GM23338 (cell line): ENCODE measurements at regions not wholly inside any gene's neighbourhood (a gene's known extent, or its start where the extent isn't known, plus 50 kb on each side); places are given as distances from the start of the nearest gene placed in this dataset.

Experiments
- ATAC-seq: fragments of 200-7000 bp; cut with Tn5 transposase; 3 replicates; pipeline ENCODE4 v1.9.1; 2020
- DNase-seq: peaks from one replicate; pipeline ENCODE4 v3.0.0-alpha.2; 2015; ENCODE audit warnings: low spot score
- H2AFZ ChIP-seq: fragments of 200-600 bp; sonication (generic); 2 replicates; pipeline ENCODE4 v1.8.0; 2016; ENCODE audit warnings: antibody characterized with exemption, mild to moderate bottlenecking, moderate library complexity
- H3F3A ChIP-seq: fragments of 200-600 bp; sonication (generic); replicated peaks from 2 replicates; pipeline ENCODE4 v1.8.0; 2017; ENCODE audit warnings: antibody characterized with exemption, mixed run types, low read depth
- H3K27ac ChIP-seq: fragments of 200-600 bp; sonication (generic); 2 replicates; pipeline ENCODE4 v1.6.1; 2016; ENCODE audit warnings: low read depth
- H3K27me3 ChIP-seq: fragments of 200-600 bp; sonication (generic); 2 replicates; pipeline ENCODE4 v1.8.0; 2016; ENCODE audit warnings: mild to moderate bottlenecking, mixed run types, moderate library complexity; ENCODE audit not compliant: insufficient read depth
- H3K36me3 ChIP-seq: fragments of 200-600 bp; sonication (generic); 2 replicates; pipeline ENCODE4 v1.8.0; 2016; ENCODE audit warnings: mild to moderate bottlenecking; ENCODE audit not compliant: insufficient read depth
- H3K4me1 ChIP-seq: fragments of 200-600 bp; sonication (generic); 2 replicates; pipeline ENCODE4 v1.8.0; 2016; ENCODE audit warnings: mild to moderate bottlenecking, moderate library complexity; ENCODE audit not compliant: insufficient read depth
- H3K4me2 ChIP-seq: fragments of 200-600 bp; sonication (generic); 2 replicates; pipeline ENCODE4 v1.7.1; 2017; ENCODE audit warnings: mixed run types
- H3K4me3 ChIP-seq: fragments of 200-600 bp; sonication (generic); 2 replicates; pipeline ENCODE4 v1.6.1; 2016; ENCODE audit warnings: mixed run types
- H3K79me2 ChIP-seq: fragments of 200-600 bp; sonication (generic); replicated peaks from 2 replicates; pipeline ENCODE4 v1.8.0; 2017; ENCODE audit warnings: mild to moderate bottlenecking; ENCODE audit not compliant: insufficient read depth
- H3K9me2 ChIP-seq: fragments of 200-600 bp; sonication (generic); 2 replicates; pipeline ENCODE4 v1.8.0; 2017; ENCODE audit not compliant: insufficient read depth
- H4K20me1 ChIP-seq: fragments of 200-600 bp; sonication (generic); replicated peaks from 2 replicates; pipeline ENCODE4 v1.8.0; 2017; ENCODE audit warnings: mild to moderate bottlenecking; ENCODE audit not compliant: insufficient read depth
- H3K27ac Mint-ChIP-seq: 2 replicates; pipeline ENCODE4 v1.8.0; 2020; ENCODE audit warnings: inconsistent platforms, mild to moderate bottlenecking, moderate library complexity, mixed read lengths
- H3K27me3 Mint-ChIP-seq: 3 replicates; pipeline ENCODE4 v1.8.0; 2022; ENCODE audit warnings: low read depth, mild to moderate bottlenecking, moderate library complexity, mixed read lengths, inconsistent platforms; ENCODE audit not compliant: insufficient read depth, poor library complexity
- H3K36me3 Mint-ChIP-seq: 3 replicates; pipeline ENCODE4 v1.8.0; 2021; ENCODE audit warnings: low read depth, mild to moderate bottlenecking, inconsistent platforms, moderate library complexity, mixed read lengths
- H3K4me1 Mint-ChIP-seq: 3 replicates; pipeline ENCODE4 v1.8.0; 2020; ENCODE audit warnings: mild to moderate bottlenecking, inconsistent platforms, mixed read lengths
- H3K4me3 Mint-ChIP-seq: 3 replicates; pipeline ENCODE4 v1.8.0; 2021; ENCODE audit warnings: moderate library complexity, mild to moderate bottlenecking, inconsistent platforms, mixed read lengths
- H3K9me3 Mint-ChIP-seq: 3 replicates; pipeline ENCODE4 v1.8.0; 2020; ENCODE audit warnings: moderate library complexity, mild to moderate bottlenecking, inconsistent platforms, mixed read lengths
- CREB1 ChIP-seq: fragments of 250-450 bp; sonication (Bioruptor Pico); IDR thresholded peaks from 2 replicates; pipeline ENCODE4 v1.5.0; 2020; ENCODE audit warnings: low read depth, mild to moderate bottlenecking, moderate library complexity
- ETS1 ChIP-seq: IDR thresholded peaks from 2 replicates; pipeline ENCODE4 v1.6.1; 2016; ENCODE audit warnings: antibody characterized with exemption
- EZH2 ChIP-seq: fragments of 200-600 bp; sonication (generic); IDR thresholded peaks from one replicate; pipeline ENCODE4 v1.8.0; 2017; ENCODE audit warnings: antibody characterized with exemption, mild to moderate bottlenecking, low read depth; ENCODE audit not compliant: unreplicated experiment
- EZH2phosphoT487 ChIP-seq: fragments of 200-600 bp; sonication (generic); IDR thresholded peaks from one replicate; pipeline ENCODE4 v1.8.1; 2018; ENCODE audit warnings: antibody characterized with exemption; ENCODE audit not compliant: unreplicated experiment
- JUNB ChIP-seq: IDR thresholded peaks from one replicate; pipeline ENCODE4 v1.6.1; 2016; ENCODE audit warnings: antibody characterized with exemption; ENCODE audit not compliant: unreplicated experiment
- NANOG ChIP-seq: IDR thresholded peaks from 2 replicates; pipeline ENCODE4 v1.6.1; 2016; ENCODE audit warnings: antibody characterized with exemption, borderline replicate concordance
- POLR2AphosphoS5 ChIP-seq: IDR thresholded peaks from 2 replicates; pipeline ENCODE4 v1.6.1; 2016; ENCODE audit warnings: antibody characterized with exemption, low read depth
- REST ChIP-seq: IDR thresholded peaks from one replicate; pipeline ENCODE4 v1.6.1; 2018; ENCODE audit warnings: antibody characterized with exemption; ENCODE audit not compliant: unreplicated experiment
- STAT1 ChIP-seq: IDR thresholded peaks from one replicate; pipeline ENCODE4 v1.6.1; 2016; ENCODE audit warnings: antibody characterized with exemption; ENCODE audit not compliant: unreplicated experiment
- ZNF114 ChIP-seq: fragments of 250-450 bp; sonication (Bioruptor Pico); IDR thresholded peaks from 2 replicates; pipeline ENCODE4 v1.5.0; 2020; ENCODE audit warnings: mild to moderate bottlenecking, moderate library complexity
- ZNF462 ChIP-seq: fragments of 250-450 bp; sonication (Bioruptor Pico); IDR thresholded peaks from 2 replicates; pipeline ENCODE4 v1.5.0; 2020; ENCODE audit warnings: mild to moderate bottlenecking, moderate library complexity

- TF ChIP-seq EZH2phosphoT487 (no peak), ETS1 (no peak), ZNF462 (CRISPR knock-in tag) (no peak), POLR2AphosphoS5 (no peak), CREB1 (CRISPR knock-in tag) (no peak), STAT1 (no peak), EZH2 (no peak), REST (no peak), NANOG (no peak), ZNF114 (CRISPR knock-in tag) (no peak), JUNB (no peak)
- Histone ChIP-seq H3F3A (no peaks in the 10 kb centered on the region), H3K4me3 (no peak overlapping the region), H3K27me3 (no peaks in the 10 kb centered on the region), H3K79me2 (no peaks in the 10 kb centered on the region), H3K4me1 (no peaks in the 10 kb centered on the region), H3K9me2 (peaks cover 9% of the 10 kb centered on the region; the same call in 1 of the 2 replicates), H3K36me3 (no peaks in the 10 kb centered on the region), H3K4me2 (no peak overlapping the region), H4K20me1 (no peaks in the 10 kb centered on the region), H2AFZ (0 out of 2 replicates have a peak overlapping the region, but pooled peaks have one; percentile 38), H3K27ac (no peak overlapping the region)
- peak overlapping the region; percentile 47; the same call in 1 of the 2 replicates for H3K27ac Mint-ChIP-seq
- H3K9me3 Mint-ChIP-seq, result no peaks in the 10 kb centered on the region; the same call in 2 of the 3 replicates
- DNase-seq (no peak), ATAC-seq (no peak)
- H3K4me1 Mint-ChIP-seq, result no peaks in the 10 kb centered on the region
- no peak overlapping the region for H3K4me3 Mint-ChIP-seq
- no peaks in the 10 kb centered on the region for H3K36me3 Mint-ChIP-seq
- H3K27me3 Mint-ChIP-seq, result peaks cover 2% of the 10 kb centered on the region
Measured at GRCh38 chr9:82091610-82092009, 103.0 kb downstream of the SPATA31D1 start.
